HAP-1 (cell line): ENCODE measurements at regions not wholly inside any gene's neighbourhood (a gene's known extent, or its start where the extent isn't known, plus 50 kb on each side); places are given as distances from the start of the nearest gene placed in this dataset.

Experiments
- DNase-seq, 2 experiments: peaks; one replicate each; pipeline ENCODE4 v3.0.0-alpha.2; 2016 to 2020; ENCODE audit warnings: low spot score in 2 of 2
- H3K27me3 ChIP-seq: fragments of 250-450 bp; sonication (Bioruptor Pico); 2 replicates; pipeline ENCODE4 v1.5.1; 2020; ENCODE audit warnings: low read depth, mild to moderate bottlenecking, moderate library complexity
- H3K36me3 ChIP-seq: fragments of 250-450 bp; sonication (Bioruptor Pico); replicated peaks from 2 replicates; pipeline ENCODE4 v1.5.1; 2020; ENCODE audit warnings: mild to moderate bottlenecking
- H3K4me1 ChIP-seq: fragments of 250-450 bp; sonication (Bioruptor Pico); 2 replicates; pipeline ENCODE4 v1.5.1; 2020; ENCODE audit warnings: mild to moderate bottlenecking
- H3K4me3 ChIP-seq: fragments of 250-450 bp; sonication (Bioruptor Pico); 2 replicates; pipeline ENCODE4 v1.5.1; 2020; ENCODE audit warnings: mild to moderate bottlenecking, moderate library complexity
- H3K9me3 ChIP-seq: fragments of 250-450 bp; sonication (Bioruptor Pico); 2 replicates; pipeline ENCODE4 v1.5.1; 2020; ENCODE audit warnings: mild to moderate bottlenecking, moderate library complexity
- in situ Hi-C: fragments of 300-500 bp; cut with MboI; formaldehyde crosslinking; loops from 3 replicates; pipeline ENCODE4 v1.14.3; 2020; ENCODE audit warnings: low sequenced_read_pairs, inconsistent platforms, mixed read lengths

DNA sequence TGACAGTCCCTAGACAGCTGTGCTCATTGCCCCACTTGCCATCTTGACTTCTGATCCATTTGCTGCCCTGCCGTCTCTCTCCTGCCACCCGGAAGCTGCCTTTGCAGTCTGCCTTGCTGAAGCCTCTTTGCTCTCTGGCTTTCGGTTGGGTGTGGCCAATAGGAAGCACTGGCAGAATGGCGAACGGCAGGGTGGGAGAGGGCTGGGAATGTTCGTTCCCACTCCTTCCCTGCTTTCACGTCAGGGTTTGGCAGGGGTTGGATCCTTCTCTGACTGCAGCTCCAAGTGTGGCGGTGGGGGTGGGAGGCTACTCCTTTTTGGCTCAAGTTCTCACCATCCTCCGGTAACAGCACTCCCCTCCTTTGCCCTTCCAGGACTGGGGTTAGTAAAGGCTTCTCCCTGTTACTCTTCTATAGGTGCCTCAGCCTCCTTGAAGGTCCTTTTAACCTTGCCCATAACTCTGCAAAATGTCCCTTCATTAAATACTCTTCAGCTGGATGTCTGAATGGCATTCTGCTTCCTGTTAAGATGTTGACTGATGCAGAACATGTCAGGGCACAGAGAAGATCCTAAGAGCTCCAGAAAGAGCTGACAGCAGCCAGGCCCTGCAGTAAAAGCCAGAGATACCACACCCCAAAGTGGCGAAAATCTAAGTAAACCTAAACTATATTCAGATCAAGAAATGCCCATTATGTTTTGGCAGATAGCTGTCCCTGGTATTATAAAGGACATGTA lies 299.7 kb downstream of the CDCA7 start:
- H3K27me3 ChIP-seq = no peaks in the 10 kb centered on the region
- no peaks in the 10 kb centered on the region for H3K36me3 ChIP-seq
- in situ Hi-C loops = no loop called here
- H3K9me3 ChIP-seq = peaks cover 3% of the 10 kb centered on the region; the same call in 1 of the 2 replicates
- peak in 1 of 2 experiments; percentile 55 for DNase-seq
- H3K4me1 ChIP-seq = peaks cover 23% of the 10 kb centered on the region
- H3K4me3 ChIP-seq = no peak overlapping the region; the same call in 1 of the 2 replicates

- Histone ChIP-seq H3K4me3 (no peak overlapping the region), H3K36me3 (no peaks in the 10 kb centered on the region), H3K9me3 (peaks cover 3% of the 10 kb centered on the region; the same call in 1 of the 2 replicates), H3K4me1 (peaks cover 23% of the 10 kb centered on the region), H3K27me3 (no peaks in the 10 kb centered on the region)
- in situ Hi-C loops = no loop called here
- DNase-seq = no peak
These were observed 300.2 kb downstream of the CDCA7 start for GRCh38 chr2:173654896-173655265.

DNA sequence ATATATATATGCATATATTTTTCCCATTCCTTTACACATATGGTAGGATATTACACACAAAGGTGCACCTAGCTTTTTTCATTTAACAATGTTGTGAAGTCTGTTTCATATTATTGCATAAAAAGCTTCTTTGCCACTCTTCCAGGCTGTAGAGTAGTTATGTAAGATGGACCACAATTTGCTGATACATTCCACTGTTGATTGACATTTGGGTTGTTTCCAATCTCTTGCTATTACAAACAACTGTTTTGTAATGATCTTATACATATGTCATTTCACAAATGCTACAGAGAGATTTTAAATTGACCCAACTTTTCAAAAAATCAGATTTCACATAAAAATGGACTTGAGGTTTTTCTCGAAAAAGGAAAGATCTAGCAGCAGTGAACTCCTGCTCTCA lies 301.4 kb downstream of the CDCA7 start:
- in situ Hi-C loops = no loop called here
- Histone ChIP-seq H3K4me1 (peaks cover 34% of the 10 kb centered on the region), H3K36me3 (no peaks in the 10 kb centered on the region), H3K4me3 (no peak overlapping the region), H3K9me3 (peaks cover 3% of the 10 kb centered on the region; the same call in 1 of the 2 replicates), H3K27me3 (no peaks in the 10 kb centered on the region)
- no peak for DNase-seq

- Histone ChIP-seq H3K4me3 (no peak overlapping the region), H3K4me1 (peaks cover 43% of the 10 kb centered on the region), H3K27me3 (no peaks in the 10 kb centered on the region), H3K36me3 (no peaks in the 10 kb centered on the region), H3K9me3 (no peaks in the 10 kb centered on the region)
- DNase-seq = no peak
- in situ Hi-C loops = no loop called here
These were observed 303.5 kb downstream of the CDCA7 start for GRCh38 chr2:173657996-173658717.

DNA sequence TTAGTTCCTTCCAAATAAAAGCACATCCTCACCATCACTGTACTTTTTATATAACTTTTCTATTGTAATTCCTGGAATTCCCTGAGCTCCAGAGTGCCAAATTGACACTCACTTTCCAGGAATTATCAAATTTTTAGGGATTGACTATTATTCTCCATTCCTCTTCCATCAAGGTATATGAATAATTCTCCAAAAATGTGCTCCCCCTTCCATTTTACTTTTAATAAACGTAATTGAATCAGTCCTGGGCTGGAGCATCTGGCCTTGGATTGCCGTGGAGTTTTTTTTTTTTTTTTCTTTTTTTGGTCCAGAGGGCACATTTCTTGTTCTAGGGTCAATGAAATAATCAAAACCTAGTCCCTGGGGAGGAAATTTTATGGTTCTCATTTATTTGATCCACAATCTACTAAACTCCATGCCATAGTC lies 304.3 kb downstream of the CDCA7 start:
- Histone ChIP-seq H3K9me3 (no peaks in the 10 kb centered on the region), H3K4me3 (no peak overlapping the region), H3K36me3 (no peaks in the 10 kb centered on the region), H3K27me3 (no peaks in the 10 kb centered on the region), H3K4me1 (peaks cover 43% of the 10 kb centered on the region)
- in situ Hi-C loops = no loop called here
- DNase-seq = no peak

- no peak for DNase-seq
- Histone ChIP-seq H3K36me3 (no peaks in the 10 kb centered on the region), H3K9me3 (no peaks in the 10 kb centered on the region), H3K27me3 (no peaks in the 10 kb centered on the region), H3K4me3 (no peak overlapping the region), H3K4me1 (peaks cover 44% of the 10 kb centered on the region)
- in situ Hi-C loops = no loop called here
These were observed 304.8 kb downstream of the CDCA7 start for GRCh38 chr2:173659509-173659908.

DNA sequence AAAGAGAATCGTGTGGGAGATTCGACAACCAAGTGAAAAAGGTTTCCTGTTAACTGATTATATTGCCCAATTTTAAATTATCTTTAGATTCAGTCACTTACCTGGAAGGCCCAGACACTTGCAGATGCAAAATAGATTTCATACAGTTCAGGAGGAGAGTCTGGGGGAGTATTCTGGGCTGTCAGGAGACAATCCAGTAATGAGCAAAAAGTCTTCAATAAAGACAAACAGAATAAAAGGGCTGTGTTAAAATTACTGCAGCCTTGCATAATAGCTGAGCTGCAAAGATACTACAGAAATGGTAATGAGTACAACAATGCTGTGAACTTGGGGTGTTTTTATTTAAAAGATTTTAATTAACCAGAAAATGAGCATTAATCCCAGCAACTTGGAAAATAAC lies 303.6 kb downstream of the SP3 start:
- H3K4me1 ChIP-seq = peaks cover 53% of the 10 kb centered on the region
- no peaks in the 10 kb centered on the region for H3K36me3 ChIP-seq
- H3K9me3 ChIP-seq = no peaks in the 10 kb centered on the region
- H3K27me3 ChIP-seq = no peaks in the 10 kb centered on the region; the same call in 1 of the 2 replicates
- H3K4me3 ChIP-seq = no peak overlapping the region
- in situ Hi-C loops = loop anchor here (10.0 kb wide), 1 partner anchor 257 kb away; no protein-coding TSS in a partner anchor
- DNase-seq = peak; percentile 54 to 92

- Histone ChIP-seq H3K9me3 (no peaks in the 10 kb centered on the region), H3K27me3 (no peaks in the 10 kb centered on the region; the same call in 1 of the 2 replicates), H3K4me1 (peaks cover 71% of the 10 kb centered on the region), H3K4me3 (no peak overlapping the region), H3K36me3 (no peaks in the 10 kb centered on the region)
- no peak for DNase-seq
- in situ Hi-C loops = loop anchor here (10.0 kb wide), 1 partner anchor 259 kb away; no protein-coding TSS in a partner anchor
These were observed 301.8 kb downstream of the SP3 start for GRCh38 chr2:173663353-173663752.

DNA sequence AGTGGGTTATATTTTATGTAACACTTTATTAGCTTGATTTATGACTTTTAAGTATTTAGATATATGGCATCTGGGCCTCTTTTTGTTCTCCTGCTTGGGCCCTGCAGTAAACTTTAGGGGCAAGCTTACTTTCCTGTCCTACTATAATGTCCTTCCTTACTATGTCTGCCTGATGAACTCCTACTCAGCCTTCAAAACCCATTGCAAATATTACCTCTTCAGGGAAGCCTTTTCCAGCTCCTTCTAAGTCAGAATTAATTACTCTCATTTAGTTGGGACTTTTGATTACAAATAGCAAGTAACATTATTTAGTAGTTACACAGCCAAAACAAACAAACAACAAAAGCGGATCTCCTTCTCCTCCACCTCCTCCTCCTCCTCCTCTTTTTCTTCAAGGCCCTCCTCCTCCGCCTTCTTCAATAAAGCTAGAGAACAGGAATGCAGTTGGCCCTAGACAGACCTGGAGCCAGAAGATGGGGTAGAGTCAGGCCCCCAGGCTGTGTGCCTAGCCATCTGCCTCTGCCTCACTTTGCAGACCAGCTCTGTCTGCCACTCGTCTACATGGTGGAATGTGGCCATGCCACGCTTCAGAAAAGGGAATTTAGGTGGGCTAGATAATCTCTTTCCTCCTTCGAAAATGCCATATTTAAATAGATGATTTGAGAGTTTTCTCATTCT lies 301.2 kb downstream of the SP3 start:
- H3K36me3 ChIP-seq = no peaks in the 10 kb centered on the region
- no peak for DNase-seq
- no peaks in the 10 kb centered on the region; the same call in 1 of the 2 replicates for H3K27me3 ChIP-seq
- H3K4me3 ChIP-seq = no peak overlapping the region
- H3K4me1 ChIP-seq = peaks cover 72% of the 10 kb centered on the region
- H3K9me3 ChIP-seq = no peaks in the 10 kb centered on the region
- in situ Hi-C loops = loop anchor here (10.0 kb wide), 1 partner anchor 259 kb away; no protein-coding TSS in a partner anchor

- Histone ChIP-seq H3K4me3 (no peak overlapping the region), H3K4me1 (peaks cover 72% of the 10 kb centered on the region), H3K36me3 (no peaks in the 10 kb centered on the region), H3K27me3 (no peaks in the 10 kb centered on the region; the same call in 1 of the 2 replicates), H3K9me3 (no peaks in the 10 kb centered on the region)
- DNase-seq = no peak
- in situ Hi-C loops = loop anchor here (10.0 kb wide), 1 partner anchor 260 kb away; no protein-coding TSS in a partner anchor
These were observed 300.7 kb downstream of the SP3 start for GRCh38 chr2:173664513-173664910.

GRCh38 chr2:173666171-173666888 lies 298.8 kb downstream of the SP3 start:
- Histone ChIP-seq H3K36me3 (no peaks in the 10 kb centered on the region), H3K4me3 (no peak overlapping the region), H3K4me1 (peaks cover 58% of the 10 kb centered on the region), H3K27me3 (no peaks in the 10 kb centered on the region; the same call in 1 of the 2 replicates), H3K9me3 (no peaks in the 10 kb centered on the region)
- peak; percentile 27 to 33 for DNase-seq
- in situ Hi-C loops = loop anchor here (10.0 kb wide), 1 partner anchor 262 kb away; no protein-coding TSS in a partner anchor

DNA sequence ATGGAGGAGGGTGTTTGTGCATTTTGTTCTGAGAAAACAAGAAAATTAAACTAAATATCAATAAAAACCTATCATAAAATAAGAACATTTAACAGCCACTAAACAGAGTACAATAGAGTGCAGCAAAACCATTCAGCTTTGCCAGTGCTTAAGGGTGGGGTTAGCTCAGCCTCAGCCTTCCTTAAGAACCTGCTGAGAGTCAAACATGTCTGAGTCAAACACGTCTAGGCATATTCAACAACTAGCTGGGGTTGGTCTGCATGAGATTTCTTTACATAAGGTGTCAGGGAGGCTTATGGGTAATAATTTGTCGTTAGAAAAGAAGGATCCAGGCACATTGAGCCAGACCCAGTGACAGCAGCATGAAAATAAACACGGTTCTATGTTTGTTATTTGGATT lies 298.2 kb downstream of the SP3 start:
- Histone ChIP-seq H3K4me1 (peaks cover 51% of the 10 kb centered on the region), H3K4me3 (no peak overlapping the region), H3K9me3 (no peaks in the 10 kb centered on the region), H3K27me3 (no peaks in the 10 kb centered on the region; the same call in 1 of the 2 replicates), H3K36me3 (no peaks in the 10 kb centered on the region)
- in situ Hi-C loops = loop anchor here (10.0 kb wide), 1 partner anchor 262 kb away; no protein-coding TSS in a partner anchor
- peak; percentile 56 to 76 for DNase-seq

DNA sequence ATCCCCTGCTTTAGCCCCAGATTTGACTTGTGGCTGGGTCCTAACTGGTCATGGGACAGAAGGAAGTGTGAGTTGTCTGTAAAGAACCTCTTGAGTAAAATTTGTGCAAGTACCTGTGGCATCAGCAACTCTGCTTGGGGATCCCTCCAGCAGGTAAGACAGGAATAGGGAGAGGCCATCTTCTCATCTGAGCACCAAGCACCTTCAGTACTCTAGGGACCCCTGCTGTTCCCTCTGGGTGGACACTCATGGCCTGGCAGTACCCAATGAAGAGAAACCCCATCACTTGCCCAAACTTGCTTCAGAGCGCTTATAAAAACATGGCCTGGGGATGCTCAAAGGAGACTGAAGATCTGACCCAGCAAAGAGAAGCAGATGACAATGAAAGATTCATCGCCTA lies 297.8 kb downstream of the SP3 start:
- Histone ChIP-seq H3K9me3 (no peaks in the 10 kb centered on the region), H3K4me1 (peaks cover 47% of the 10 kb centered on the region), H3K4me3 (no peak overlapping the region), H3K36me3 (no peaks in the 10 kb centered on the region), H3K27me3 (no peaks in the 10 kb centered on the region; the same call in 1 of the 2 replicates)
- in situ Hi-C loops = loop anchor here (10.0 kb wide), 1 partner anchor 263 kb away; no protein-coding TSS in a partner anchor
- peak; percentile 58 to 66 for DNase-seq
